OCI-LY7 (cell line): ENCODE measurements at regions not wholly inside any gene's neighbourhood (a gene's known extent, or its start where the extent isn't known, plus 50 kb on each side); places are given as distances from the start of the nearest gene placed in this dataset.

Experiments used
- EZH2phosphoT487 ChIP-seq: fragments of 200-600 bp; sonication (generic); IDR thresholded peaks from 2 replicates; pipeline ENCODE4 v1.6.1; 2018; ENCODE audit warnings: low read depth, borderline replicate concordance, mild to moderate bottlenecking, mixed run types, antibody characterized with exemption, low read length, moderate library complexity, mixed read lengths
- TF ChIP-seq, protein P1 (sequence below): fragments of 200-600 bp; sonication (generic); conservative IDR thresholded peaks from 2 replicates; pipeline ENCODE4 v1.5.1; 2014; ENCODE audit warnings: mild to moderate bottlenecking, antibody characterized with exemption, low read length, moderate library complexity, mixed read lengths

DNA sequence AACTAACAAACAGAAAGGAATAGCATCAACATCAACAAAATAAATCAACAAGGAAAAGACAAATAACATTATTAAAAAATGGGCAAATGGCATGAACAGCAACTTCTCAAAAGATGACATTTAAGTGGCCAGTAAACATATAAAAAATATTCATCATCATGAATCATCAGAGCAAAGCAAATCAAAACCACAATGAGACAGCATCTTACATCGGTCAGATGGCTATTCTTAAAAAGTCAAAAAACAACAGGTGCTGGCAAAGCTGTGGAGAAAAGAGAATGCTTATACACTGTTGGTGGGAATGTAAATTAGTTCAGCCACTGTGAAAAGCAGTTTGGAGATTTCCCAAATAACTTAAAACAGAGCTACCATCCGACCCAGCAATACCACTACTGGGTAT is 327.1 kb downstream of the CMPK2 start:
- TF ChIP-seq, protein P1, sequence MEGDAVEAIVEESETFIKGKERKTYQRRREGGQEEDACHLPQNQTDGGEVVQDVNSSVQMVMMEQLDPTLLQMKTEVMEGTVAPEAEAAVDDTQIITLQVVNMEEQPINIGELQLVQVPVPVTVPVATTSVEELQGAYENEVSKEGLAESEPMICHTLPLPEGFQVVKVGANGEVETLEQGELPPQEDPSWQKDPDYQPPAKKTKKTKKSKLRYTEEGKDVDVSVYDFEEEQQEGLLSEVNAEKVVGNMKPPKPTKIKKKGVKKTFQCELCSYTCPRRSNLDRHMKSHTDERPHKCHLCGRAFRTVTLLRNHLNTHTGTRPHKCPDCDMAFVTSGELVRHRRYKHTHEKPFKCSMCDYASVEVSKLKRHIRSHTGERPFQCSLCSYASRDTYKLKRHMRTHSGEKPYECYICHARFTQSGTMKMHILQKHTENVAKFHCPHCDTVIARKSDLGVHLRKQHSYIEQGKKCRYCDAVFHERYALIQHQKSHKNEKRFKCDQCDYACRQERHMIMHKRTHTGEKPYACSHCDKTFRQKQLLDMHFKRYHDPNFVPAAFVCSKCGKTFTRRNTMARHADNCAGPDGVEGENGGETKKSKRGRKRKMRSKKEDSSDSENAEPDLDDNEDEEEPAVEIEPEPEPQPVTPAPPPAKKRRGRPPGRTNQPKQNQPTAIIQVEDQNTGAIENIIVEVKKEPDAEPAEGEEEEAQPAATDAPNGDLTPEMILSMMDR = no peak
- no peak for TF ChIP-seq EZH2phosphoT487
